ENCODE measurements at regions not wholly inside any gene's neighbourhood (a gene's known extent, or its start where the extent isn't known, plus 50 kb on each side); places are given as distances from the start of the nearest gene placed in this dataset.

DNA sequence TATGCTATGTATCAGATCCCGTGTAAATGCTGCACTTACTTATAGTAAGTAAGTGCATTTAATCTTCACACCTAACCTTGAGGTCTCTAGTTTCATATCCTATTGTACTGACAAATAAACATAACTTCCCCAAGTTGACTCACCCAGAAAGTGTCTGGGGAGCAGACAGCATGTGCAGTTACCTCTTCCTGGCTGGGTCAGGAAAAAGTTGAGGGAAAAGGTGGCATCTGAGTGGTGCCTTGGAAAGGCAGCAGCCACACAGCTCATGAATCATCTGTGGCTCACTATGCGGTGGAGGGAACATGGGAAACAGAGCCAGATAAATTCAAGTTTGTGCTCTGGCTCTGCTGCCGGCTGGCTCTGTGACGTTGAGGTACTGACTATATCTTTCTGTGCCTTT lies 382.0 kb upstream of the DYNLRB2 start:
- no peaks in the 10 kb centered on the region for H3K36me3 ChIP-seq (ENCODE audit: control insufficient read depth in 2 of 2, extremely low read depth in 1 of 2, insufficient read depth in 2 of 2, low read length in 2 of 2)
- no peak overlapping the region for H3K9ac ChIP-seq (replicated peaks; ENCODE audit: extremely low read depth, insufficient read depth, low read length)
- dilution Hi-C loops (cut with MboI; ENCODE audit: extremely low pct_ligation_motif_present, low sequenced_read_pairs), result no loop called here
- H3K27ac ChIP-seq (ENCODE audit: insufficient read depth, low read depth, low read length), result no peak overlapping the region
- H3K79me2 ChIP-seq (ENCODE audit: control insufficient read depth, insufficient read depth, low read length), result no peaks in the 10 kb centered on the region
- no TSS peak for BruUV-seq (replicated peaks)
- no peak overlapping the region for H2AFZ ChIP-seq (ENCODE audit: low read depth, low read length)
- no peaks in the 10 kb centered on the region for H4K20me1 ChIP-seq (replicated peaks; ENCODE audit: control insufficient read depth, extremely low read depth, insufficient read depth, low read length)
- no peaks in the 10 kb centered on the region for H3K9me1 ChIP-seq (replicated peaks; ENCODE audit: control insufficient read depth, extremely low read depth, insufficient read depth, low read length)
- POLR2A ChIA-PET, result no interaction called here
- H3K4me2 ChIP-seq (ENCODE audit: insufficient read depth, low read length), result no peak overlapping the region
- CTCF ChIA-PET, result interaction anchor here (0.9 to 1.1 kb wide), 2 partner anchors 13 to 161 kb away, joined by 3 read pairs; no protein-coding TSS in a partner anchor
- intact Hi-C loops (cut with micrococcal nuclease), result loop anchor here (2.0 to 5.0 kb wide), 2 partner anchors 38 to 134 kb away; no protein-coding TSS in a partner anchor
- H3K9me3 ChIP-seq (replicated peaks; ENCODE audit: control insufficient read depth, insufficient read depth, low read length), result no peaks in the 10 kb centered on the region
- TF ChIP-seq GATA2 (IDR thresholded peaks at IDR 0.05; ENCODE audit: insufficient read depth, insufficient read length, low read depth, low read length) (peak; percentile 65), MYC (IDR thresholded peaks at IDR 0.05; ENCODE audit: low read depth, low read length) (no peak), FOS (IDR thresholded peaks at IDR 0.05; ENCODE audit: borderline replicate concordance, insufficient read depth, low read length) (peak; percentile 99), EZH2 (IDR thresholded peaks at IDR 0.05; ENCODE audit: borderline replicate concordance, low read depth, low read length, severe bottlenecking) (no peak), POLR2AphosphoS5 (IDR thresholded peaks at IDR 0.05; ENCODE audit: insufficient read depth, low read depth, low read length) (peak; percentile 67)
- TF ChIP-seq, protein P1, sequence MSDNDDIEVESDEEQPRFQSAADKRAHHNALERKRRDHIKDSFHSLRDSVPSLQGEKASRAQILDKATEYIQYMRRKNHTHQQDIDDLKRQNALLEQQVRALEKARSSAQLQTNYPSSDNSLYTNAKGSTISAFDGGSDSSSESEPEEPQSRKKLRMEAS (IDR thresholded peaks at IDR 0.05; ENCODE audit: insufficient read depth, insufficient read length), result no peak
- H3K27me3 ChIP-seq (ENCODE audit: control insufficient read depth in 2 of 2, insufficient read depth in 2 of 2, low read length in 2 of 2), result no peaks in the 10 kb centered on the region
- peak; percentile 82 for DNase-seq (ENCODE audit: low read depth, low spot score)
- peaks cover 16% of the 10 kb centered on the region for H3K4me1 ChIP-seq (ENCODE audit: control insufficient read depth, extremely low read depth, insufficient read depth, low read length)
- FAIRE-seq, result no peak
- no peak overlapping the region for H3K4me3 ChIP-seq (replicated peaks in 1 of 3; ENCODE audit: insufficient read depth in 1 of 3, low read depth in 1 of 3, low read length in 3 of 3)

- Histone ChIP-seq H3K9ac (replicated peaks; ENCODE audit: extremely low read depth, insufficient read depth, low read length) (no peak overlapping the region), H3K27ac (ENCODE audit: insufficient read depth, low read depth, low read length) (no peak overlapping the region)
- POLR2A ChIA-PET, result no interaction called here
Measured at GRCh38 chr16:80151722-80152111, 389.1 kb upstream of the DYNLRB2 start.

More at GRCh38 chr16:80151722-80152111, 389.1 kb upstream of the DYNLRB2 start:
- BruUV-seq (replicated peaks), result no TSS peak
- no peaks in the 10 kb centered on the region for H3K4me1 ChIP-seq (ENCODE audit: control insufficient read depth, extremely low read depth, insufficient read depth, low read length)
- no peaks in the 10 kb centered on the region for H3K9me3 ChIP-seq (replicated peaks; ENCODE audit: control insufficient read depth, insufficient read depth, low read length)
- no peaks in the 10 kb centered on the region for H3K79me2 ChIP-seq (ENCODE audit: control insufficient read depth, insufficient read depth, low read length)
- H3K4me3 ChIP-seq (replicated peaks in 1 of 3; ENCODE audit: insufficient read depth in 1 of 3, low read depth in 1 of 3, low read length in 3 of 3), result no peak overlapping the region
- no peak overlapping the region for H2AFZ ChIP-seq (ENCODE audit: low read depth, low read length)
- DNase-seq (ENCODE audit: low read depth, low spot score) (peak; percentile 60), FAIRE-seq (no peak)
- H3K9me1 ChIP-seq (replicated peaks; ENCODE audit: control insufficient read depth, extremely low read depth, insufficient read depth, low read length), result no peaks in the 10 kb centered on the region
- H3K27me3 ChIP-seq (ENCODE audit: control insufficient read depth in 2 of 2, insufficient read depth in 2 of 2, low read length in 2 of 2), result no peaks in the 10 kb centered on the region
- H3K36me3 ChIP-seq (ENCODE audit: control insufficient read depth in 2 of 2, extremely low read depth in 1 of 2, insufficient read depth in 2 of 2, low read length in 2 of 2), result no peaks in the 10 kb centered on the region
- intact Hi-C loops (cut with micrococcal nuclease), result no loop called here
- H3K4me2 ChIP-seq (ENCODE audit: insufficient read depth, low read length), result no peak overlapping the region
- dilution Hi-C loops (cut with MboI; ENCODE audit: extremely low pct_ligation_motif_present, low sequenced_read_pairs), result no loop called here
- CTCF ChIA-PET, result interaction anchor here (1.0 to 1.2 kb wide), 2 partner anchors 9 to 81 kb away, joined by 4 read pairs; no protein-coding TSS in a partner anchor
- H4K20me1 ChIP-seq (replicated peaks; ENCODE audit: control insufficient read depth, extremely low read depth, insufficient read depth, low read length), result no peaks in the 10 kb centered on the region
- TF ChIP-seq GATA2 (IDR thresholded peaks at IDR 0.05; ENCODE audit: insufficient read depth, insufficient read length, low read depth, low read length), result peak; percentile 35
- TF ChIP-seq, protein P1 (IDR thresholded peaks at IDR 0.05; ENCODE audit: insufficient read depth, insufficient read length), result no peak

Data from endothelial cell of umbilical vein (primary cell).